HG03354 (cell line): ENCODE measurements at regions not wholly inside any gene's neighbourhood (a gene's known extent, or its start where the extent isn't known, plus 50 kb on each side); places are given as distances from the start of the nearest gene placed in this dataset.

Source experiments
- ATAC-seq: cut with Tn5 transposase; IDR thresholded peaks from one replicate; pipeline ENCODE4 v1.9.1; 2021; ENCODE audit warnings: mild to moderate bottlenecking; ENCODE audit not compliant: unreplicated experiment, poor library complexity, severe bottlenecking

GRCh38 chr9:90307891-90308290 is 334.7 kb downstream of the DIRAS2 start:
- ATAC-seq = no peak

- no peak for ATAC-seq
Measured at GRCh38 chr9:90308691-90309090, 333.9 kb downstream of the DIRAS2 start.

- no peak for ATAC-seq
Measured at GRCh38 chr9:90309809-90310520, 332.7 kb downstream of the DIRAS2 start.

DNA sequence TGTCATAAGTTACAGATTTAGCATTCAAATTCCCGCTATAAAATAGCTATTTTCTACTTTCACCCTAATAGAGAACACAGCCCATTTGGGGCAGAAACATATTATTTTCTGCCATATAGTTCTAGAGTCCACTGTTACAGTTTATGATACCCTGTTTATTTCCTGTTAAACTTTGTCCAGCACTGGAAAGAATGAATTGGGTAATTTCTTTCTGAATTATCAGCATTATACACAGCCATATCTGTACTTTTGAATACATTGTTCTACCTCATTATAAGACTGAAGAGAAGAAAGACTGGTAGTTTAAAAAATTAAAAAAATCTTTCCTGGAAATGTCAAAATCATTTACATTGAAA is 332.1 kb downstream of the DIRAS2 start:
- ATAC-seq = no peak

DNA sequence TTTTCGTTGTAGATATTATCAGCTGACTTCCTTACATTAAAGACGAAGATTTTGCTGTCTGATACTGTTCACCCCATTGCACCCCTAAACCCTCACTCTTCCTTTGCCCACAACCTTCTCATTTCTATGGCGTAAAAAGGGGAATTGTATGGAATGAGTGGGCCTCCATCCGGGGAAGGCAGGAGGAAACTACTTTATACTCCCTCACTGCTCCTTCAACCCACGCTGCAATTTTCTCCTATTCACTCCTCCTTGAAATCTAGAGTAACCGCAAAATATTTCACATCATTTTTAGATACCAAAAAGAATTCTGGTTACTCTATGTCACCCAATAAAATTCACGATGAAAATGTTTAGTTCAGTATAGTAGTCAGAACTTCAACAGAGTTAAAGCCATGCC is 330.8 kb downstream of the DIRAS2 start:
- ATAC-seq = no peak

DNA sequence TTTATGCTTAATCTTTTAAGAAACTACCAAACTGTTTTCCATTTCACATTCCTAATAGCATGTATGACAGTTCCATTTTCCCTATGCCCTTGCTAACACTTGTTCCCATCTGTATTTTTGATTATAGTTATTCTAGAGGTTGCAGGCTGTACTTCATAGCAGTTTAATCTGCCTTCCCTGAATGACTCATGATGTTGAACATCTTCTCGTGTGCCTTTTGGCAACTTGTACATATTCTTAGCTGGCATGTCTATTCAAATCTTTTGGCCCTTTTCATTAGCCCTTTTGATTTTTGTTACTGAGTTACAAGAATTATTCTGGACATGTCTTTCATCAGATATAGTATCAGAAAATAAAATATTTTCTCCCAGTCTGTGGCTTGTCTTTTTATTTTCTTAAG is 320.3 kb downstream of the DIRAS2 start:
- ATAC-seq = no peak

DNA sequence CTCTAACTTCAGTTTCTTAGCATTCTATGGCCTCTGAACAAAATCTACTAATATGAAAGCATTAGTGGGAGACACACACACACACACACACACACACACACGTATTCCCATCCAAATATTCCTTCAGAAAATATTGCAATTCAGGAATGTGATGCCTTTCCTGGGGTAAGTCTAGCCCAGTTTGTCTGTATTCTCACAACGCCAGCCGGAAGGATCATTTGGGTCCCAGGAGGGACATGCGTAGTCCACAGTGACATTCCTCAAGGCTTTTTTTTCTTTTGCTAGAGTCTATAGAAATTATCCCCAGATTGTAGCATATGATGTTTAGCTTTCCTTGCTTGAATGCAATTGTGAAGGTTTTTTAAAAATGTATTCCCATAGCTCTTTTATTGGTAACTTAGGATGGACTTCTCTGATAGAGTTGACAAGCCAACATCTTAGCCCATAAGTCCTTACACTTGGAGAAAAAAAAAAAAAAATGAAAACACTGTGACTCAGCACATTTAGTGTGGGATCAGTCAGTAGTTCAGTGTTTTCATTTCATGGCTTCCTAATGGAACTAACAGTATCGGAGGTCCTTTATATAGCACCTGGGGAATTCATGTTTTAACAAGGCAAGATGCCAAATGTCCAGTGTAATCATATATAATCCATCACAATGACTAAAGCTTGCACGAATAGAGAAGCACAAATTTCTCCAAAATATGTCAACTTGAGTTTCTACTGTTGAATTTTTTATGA is 316.5 kb downstream of the DIRAS2 start:
- no peak for ATAC-seq

- ATAC-seq = no peak
Measured at GRCh38 chr9:90330231-90330630, 312.4 kb downstream of the DIRAS2 start.

DNA sequence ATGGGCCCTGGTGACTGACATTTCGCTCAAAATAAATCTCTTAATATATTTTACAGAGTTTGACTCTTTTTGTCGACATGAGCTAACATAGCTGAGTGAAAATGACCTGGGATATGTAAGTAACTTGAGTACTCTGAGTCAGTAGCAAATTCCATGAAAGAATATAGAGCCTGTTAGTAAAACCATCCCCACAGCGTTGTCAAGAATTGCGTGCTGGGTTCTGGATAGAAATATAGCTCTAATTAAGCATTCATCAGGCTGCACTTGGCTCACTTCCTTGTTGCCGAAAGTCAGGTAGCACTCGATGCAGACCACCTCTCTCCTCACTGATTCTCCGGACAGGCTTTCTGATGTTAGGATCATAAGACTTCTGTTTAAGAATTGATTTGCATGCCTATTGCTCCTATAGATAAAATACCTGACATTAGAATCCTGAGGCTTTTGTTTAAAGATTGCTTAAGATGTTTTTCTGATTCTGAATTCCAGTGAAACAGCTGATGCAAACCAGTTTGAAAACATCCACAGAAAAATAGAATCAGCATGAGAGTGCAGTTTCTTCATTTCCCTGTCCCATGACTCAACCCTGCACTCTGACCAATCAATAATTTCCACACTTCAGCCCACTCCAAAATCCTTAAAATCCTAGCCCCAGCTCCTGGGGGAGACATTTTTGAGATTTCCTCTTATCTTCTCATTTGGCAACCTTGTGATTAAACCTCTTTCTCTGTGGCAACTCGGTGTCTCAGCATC is 310.6 kb downstream of the DIRAS2 start:
- ATAC-seq = no peak

- no peak for ATAC-seq
Measured at GRCh38 chr9:90333226-90333625, 309.4 kb downstream of the DIRAS2 start.

DNA sequence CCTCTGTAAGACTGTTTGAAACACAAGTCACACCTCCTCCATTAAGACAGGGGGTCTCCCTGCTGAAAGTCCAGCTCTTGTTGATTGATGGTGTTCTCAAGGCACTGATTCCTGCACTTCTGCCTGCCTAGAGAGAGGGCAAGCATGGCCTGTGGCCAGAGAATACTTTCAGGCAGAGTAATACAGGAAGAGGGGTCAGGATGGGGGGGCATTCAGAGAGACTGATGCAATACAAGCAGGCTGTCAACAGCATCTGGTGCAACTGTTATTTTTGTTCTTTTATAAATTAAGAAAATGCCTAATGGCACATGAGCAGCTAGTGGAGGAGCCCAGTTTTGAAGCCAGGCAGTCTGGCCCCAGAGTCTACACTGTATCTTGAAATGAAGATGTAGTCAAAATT is 302.2 kb downstream of the DIRAS2 start:
- ATAC-seq = no peak

DNA sequence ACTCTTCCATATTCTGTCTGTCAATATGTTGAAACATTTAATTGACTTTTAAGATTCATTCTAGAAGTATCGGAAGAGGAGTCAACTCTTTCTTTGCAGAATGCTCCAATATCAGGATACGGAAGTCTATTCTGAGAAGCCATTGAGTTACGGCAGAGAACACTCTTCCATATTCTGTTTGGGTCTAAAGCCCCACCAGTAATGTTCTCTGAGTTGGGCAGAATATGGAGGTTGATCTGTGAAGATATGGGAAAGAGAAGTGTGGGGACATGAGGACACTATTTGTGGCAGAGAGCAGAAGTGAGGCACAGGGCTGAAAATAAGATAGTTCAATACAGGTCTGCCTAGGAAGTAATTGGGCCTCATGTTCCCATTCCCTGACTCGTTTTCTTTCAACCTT is 300.0 kb downstream of the DIRAS2 start:
- no peak for ATAC-seq

DNA sequence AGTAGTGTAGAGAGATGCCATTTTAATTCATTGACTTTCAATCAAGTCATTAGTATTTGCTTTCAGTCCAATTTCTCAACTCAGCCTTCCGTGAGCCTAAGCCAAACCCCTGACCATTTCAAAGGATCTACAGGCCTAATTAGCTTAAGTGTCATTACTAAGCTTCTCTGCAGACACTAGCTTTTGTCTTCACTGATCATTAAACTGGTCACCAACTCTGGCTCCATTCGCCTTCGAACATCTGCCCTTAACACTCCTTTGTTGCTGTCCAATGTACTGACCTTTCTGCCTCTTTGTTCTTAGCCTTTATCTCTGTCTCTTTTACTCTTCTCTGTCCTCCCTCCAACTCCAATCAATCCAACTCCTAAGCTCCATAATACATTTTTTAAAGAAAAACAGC is 299.3 kb downstream of the DIRAS2 start:
- no peak for ATAC-seq

GRCh38 chr9:90343991-90344390 is 298.6 kb downstream of the DIRAS2 start:
- ATAC-seq = no peak

GRCh38 chr9:90365666-90366065 is 277.0 kb downstream of the DIRAS2 start:
- no peak for ATAC-seq

DNA sequence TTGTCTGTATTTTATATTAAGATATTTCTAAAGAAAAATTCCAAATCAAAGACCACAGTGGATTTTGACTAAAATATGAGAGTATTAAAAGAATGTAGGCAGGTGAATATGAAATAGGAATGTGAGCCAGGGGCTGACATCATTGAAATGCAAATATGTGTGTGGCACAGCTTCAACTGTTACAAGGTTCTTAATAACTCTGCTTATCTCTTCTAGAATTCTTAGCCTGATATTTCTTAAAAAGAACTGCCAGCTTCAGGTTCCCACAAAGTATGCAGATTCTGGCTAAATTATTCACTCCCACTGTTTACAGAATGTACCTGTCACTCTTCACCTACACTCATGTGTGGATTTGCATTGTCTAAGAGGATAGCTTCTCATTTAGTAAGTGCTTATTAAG is 274.4 kb downstream of the DIRAS2 start:
- ATAC-seq = no peak

GRCh38 chr9:90368928-90369327 is 273.7 kb downstream of the DIRAS2 start:
- ATAC-seq = no peak

DNA sequence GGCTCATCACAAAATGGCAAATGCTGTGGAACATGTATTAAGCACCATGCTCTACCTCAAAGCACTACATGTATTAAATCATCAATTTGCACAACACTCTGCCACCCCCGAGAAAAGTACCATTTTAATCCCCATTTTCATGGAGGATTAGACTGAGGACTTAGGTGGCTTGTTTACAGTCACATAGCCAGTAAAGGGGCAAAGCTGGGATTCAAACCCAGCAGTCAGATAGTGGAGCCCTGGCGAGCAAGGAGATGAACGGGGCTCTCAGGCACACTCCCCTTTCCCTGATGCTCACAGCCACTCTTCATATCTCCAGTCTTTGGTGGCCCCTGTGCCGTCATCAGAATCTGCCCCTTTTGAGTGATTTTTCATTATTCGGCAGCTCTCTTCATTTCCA is 262.9 kb downstream of the DIRAS2 start:
- ATAC-seq = no peak

GRCh38 chr9:90385146-90385545 is 257.5 kb downstream of the DIRAS2 start:
- no peak for ATAC-seq

GRCh38 chr9:90393365-90394152 is 249.1 kb downstream of the DIRAS2 start:
- ATAC-seq = no peak
